Parathyroid adenoma (tissue), 2 donors: ENCODE measurements at regions not wholly inside any gene's neighbourhood (a gene's known extent, or its start where the extent isn't known, plus 50 kb on each side); places are given as distances from the start of the nearest gene placed in this dataset.

Experiments
- H2AFZ ChIP-seq: fragments of 300-600 bp; sonication (generic); one replicate; pipeline ENCODE4 v1.7.0; 2017; ENCODE audit warnings: antibody characterized with exemption, mild to moderate bottlenecking
- H3K27ac ChIP-seq: fragments of 300-600 bp; sonication (generic); one replicate; pipeline ENCODE4 v1.7.0; 2017
- H3K27me3 ChIP-seq: fragments of 300-600 bp; sonication (generic); one replicate; pipeline ENCODE4 v1.7.0; 2017; ENCODE audit warnings: low read length; ENCODE audit not compliant: control insufficient read depth, insufficient read depth
- H3K36me3 ChIP-seq: fragments of 300-600 bp; sonication (generic); one replicate; pipeline ENCODE4 v1.7.0; 2017; ENCODE audit warnings: low read length; ENCODE audit not compliant: control insufficient read depth, insufficient read depth
- H3K4me1 ChIP-seq: fragments of 300-600 bp; sonication (generic); one replicate; pipeline ENCODE4 v1.7.0; 2017; ENCODE audit warnings: control low read depth
- H3K4me2 ChIP-seq: fragments of 300-600 bp; sonication (generic); one replicate; pipeline ENCODE4 v1.7.0; 2017; ENCODE audit warnings: low read length
- H3K4me3 ChIP-seq: fragments of 300-600 bp; sonication (generic); one replicate; pipeline ENCODE4 v1.7.0; 2017; ENCODE audit warnings: low read depth, low read length
- H3K79me2 ChIP-seq: fragments of 300-600 bp; sonication (generic); one replicate; pipeline ENCODE4 v1.7.0; 2017; ENCODE audit warnings: control low read depth
- H3K9ac ChIP-seq: fragments of 300-600 bp; sonication (generic); one replicate; pipeline ENCODE4 v1.7.0; 2017; ENCODE audit warnings: mild to moderate bottlenecking
- H3K9me3 ChIP-seq: fragments of 300-600 bp; sonication (generic); one replicate; pipeline ENCODE4 v1.7.0; 2017; ENCODE audit warnings: low read length; ENCODE audit not compliant: control insufficient read depth
- TF ChIP-seq, protein P1 (sequence below): fragments of 300-600 bp; sonication (generic); IDR thresholded peaks from one replicate; pipeline ENCODE4 v1.7.0; 2017; ENCODE audit warnings: antibody characterized with exemption, mild to moderate bottlenecking
- donor health status: primary hyperparathyroidism.

DNA sequence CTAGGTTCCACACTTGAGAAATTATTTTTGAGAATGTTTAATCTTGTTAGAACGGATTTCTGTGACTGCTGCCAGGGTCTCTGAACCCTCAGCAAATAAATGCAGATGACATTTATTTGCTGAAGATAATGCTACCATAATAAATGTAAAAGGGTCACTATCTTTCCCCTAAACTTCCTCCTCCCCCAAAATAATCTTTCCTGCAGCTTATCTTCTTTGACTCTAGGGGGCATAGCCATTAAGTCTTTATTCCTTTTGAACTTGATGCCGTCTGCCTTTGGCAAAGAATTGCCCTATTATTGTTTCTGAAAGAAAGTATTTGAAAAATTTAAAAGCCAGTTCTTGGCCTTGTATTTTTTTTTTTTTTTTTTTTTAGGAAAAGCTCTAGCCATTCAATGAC lies 63.6 kb upstream of the ACSL3 start:
- Histone ChIP-seq H3K9ac (no peak overlapping the region), H3K4me3 (no peak overlapping the region), H3K9me3 (no peaks in the 10 kb centered on the region), H3K4me1 (peaks cover 28% of the 10 kb centered on the region), H3K36me3 (no peaks in the 10 kb centered on the region), H3K27ac (peak overlapping the region; percentile 29), H2AFZ (no peak overlapping the region), H3K27me3 (no peaks in the 10 kb centered on the region), H3K79me2 (peaks cover 3% of the 10 kb centered on the region), H3K4me2 (no peak overlapping the region)
- TF ChIP-seq, protein P1, sequence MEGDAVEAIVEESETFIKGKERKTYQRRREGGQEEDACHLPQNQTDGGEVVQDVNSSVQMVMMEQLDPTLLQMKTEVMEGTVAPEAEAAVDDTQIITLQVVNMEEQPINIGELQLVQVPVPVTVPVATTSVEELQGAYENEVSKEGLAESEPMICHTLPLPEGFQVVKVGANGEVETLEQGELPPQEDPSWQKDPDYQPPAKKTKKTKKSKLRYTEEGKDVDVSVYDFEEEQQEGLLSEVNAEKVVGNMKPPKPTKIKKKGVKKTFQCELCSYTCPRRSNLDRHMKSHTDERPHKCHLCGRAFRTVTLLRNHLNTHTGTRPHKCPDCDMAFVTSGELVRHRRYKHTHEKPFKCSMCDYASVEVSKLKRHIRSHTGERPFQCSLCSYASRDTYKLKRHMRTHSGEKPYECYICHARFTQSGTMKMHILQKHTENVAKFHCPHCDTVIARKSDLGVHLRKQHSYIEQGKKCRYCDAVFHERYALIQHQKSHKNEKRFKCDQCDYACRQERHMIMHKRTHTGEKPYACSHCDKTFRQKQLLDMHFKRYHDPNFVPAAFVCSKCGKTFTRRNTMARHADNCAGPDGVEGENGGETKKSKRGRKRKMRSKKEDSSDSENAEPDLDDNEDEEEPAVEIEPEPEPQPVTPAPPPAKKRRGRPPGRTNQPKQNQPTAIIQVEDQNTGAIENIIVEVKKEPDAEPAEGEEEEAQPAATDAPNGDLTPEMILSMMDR: peak; percentile 68

DNA sequence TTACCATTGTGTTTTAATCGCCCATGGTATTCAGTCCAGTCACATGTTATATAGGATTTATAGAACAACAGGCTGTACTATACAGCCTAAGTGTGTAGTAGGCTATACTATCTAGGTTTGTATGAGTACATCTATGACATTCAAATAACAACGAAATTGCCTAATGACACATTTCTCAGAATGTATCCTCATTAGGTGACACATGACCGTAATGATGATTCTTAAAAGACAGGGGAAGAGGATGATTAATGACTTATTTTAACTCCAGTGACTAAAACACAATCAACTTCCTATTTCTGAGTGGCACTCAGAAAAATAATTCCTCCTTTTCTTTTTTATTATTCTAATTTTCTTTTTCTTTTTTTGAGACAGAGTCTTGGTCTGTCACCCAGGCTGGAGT lies 63.0 kb upstream of the ACSL3 start:
- no peak overlapping the region for H3K4me2 ChIP-seq
- no peak overlapping the region for H3K27ac ChIP-seq
- H3K9ac ChIP-seq: no peak overlapping the region
- H3K36me3 ChIP-seq: no peaks in the 10 kb centered on the region
- no peaks in the 10 kb centered on the region for H3K9me3 ChIP-seq
- TF ChIP-seq, protein P1: no peak
- peaks cover 28% of the 10 kb centered on the region for H3K4me1 ChIP-seq
- no peak overlapping the region for H2AFZ ChIP-seq
- no peaks in the 10 kb centered on the region for H3K27me3 ChIP-seq
- no peak overlapping the region for H3K4me3 ChIP-seq
- H3K79me2 ChIP-seq: peaks cover 3% of the 10 kb centered on the region

DNA sequence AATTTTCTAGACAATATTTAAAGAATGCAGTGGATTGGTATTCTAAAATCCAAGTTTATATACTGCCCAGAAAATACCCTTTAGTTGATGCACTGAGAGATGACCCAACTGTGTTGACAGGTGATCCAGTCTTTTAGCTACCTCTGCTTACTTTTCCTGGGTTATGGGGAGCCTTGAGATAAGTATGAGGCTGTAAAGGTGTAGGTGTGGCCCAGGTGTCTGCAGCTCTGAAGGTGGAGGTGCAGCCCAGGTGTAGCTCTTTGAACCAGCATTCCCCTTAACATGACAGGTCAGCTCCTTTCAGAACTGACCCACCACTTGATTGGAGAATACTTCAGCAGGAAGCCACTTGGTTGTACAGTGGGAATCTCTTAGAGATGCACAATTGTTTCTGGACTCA lies 62.3 kb upstream of the ACSL3 start:
- Histone ChIP-seq H3K4me3 (no peak overlapping the region), H3K27ac (no peak overlapping the region), H3K4me1 (peaks cover 31% of the 10 kb centered on the region), H3K9me3 (no peaks in the 10 kb centered on the region), H3K79me2 (peaks cover 3% of the 10 kb centered on the region), H3K36me3 (no peaks in the 10 kb centered on the region), H3K9ac (no peak overlapping the region), H3K27me3 (no peaks in the 10 kb centered on the region), H3K4me2 (no peak overlapping the region), H2AFZ (peak overlapping the region; percentile 25)
- TF ChIP-seq, protein P1: no peak

DNA sequence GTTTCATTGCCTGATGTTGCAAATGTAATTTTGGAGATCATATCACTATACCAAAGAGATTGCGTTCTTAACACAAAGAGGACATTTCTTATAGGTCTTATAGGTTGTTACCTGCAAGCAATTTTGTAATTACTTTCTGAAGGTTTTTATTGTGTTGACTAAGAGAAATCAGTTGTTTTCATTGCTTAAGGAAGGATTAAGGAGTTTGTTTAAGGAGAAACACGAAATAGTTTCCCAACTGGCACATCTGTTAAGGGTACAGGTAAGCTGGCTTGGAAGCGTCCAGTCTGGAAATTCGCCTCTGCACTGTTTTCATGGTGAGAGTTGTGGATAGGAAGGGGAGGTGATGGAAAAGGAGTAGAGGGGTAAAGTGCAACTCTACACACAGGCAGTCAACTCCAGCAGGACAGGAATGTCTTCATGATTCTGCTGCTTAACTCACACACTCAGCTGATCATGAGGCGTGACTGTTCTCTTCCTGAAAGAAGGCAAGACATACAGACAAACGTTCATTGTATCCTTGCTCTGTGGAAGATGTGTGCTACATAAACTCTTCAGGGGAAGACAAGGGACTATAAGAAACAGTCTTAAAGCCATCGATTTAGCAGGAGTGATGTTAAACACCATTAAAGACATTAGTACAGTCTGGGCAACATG lies 61.4 kb upstream of the ACSL3 start:
- H3K27ac ChIP-seq: no peak overlapping the region
- H2AFZ ChIP-seq: peak overlapping the region; percentile 59
- no peak overlapping the region for H3K9ac ChIP-seq
- peaks cover 3% of the 10 kb centered on the region for H3K79me2 ChIP-seq
- no peaks in the 10 kb centered on the region for H3K9me3 ChIP-seq
- no peaks in the 10 kb centered on the region for H3K27me3 ChIP-seq
- H3K36me3 ChIP-seq: no peaks in the 10 kb centered on the region
- TF ChIP-seq, protein P1: no peak
- no peak overlapping the region for H3K4me3 ChIP-seq
- peaks cover 31% of the 10 kb centered on the region for H3K4me1 ChIP-seq
- H3K4me2 ChIP-seq: no peak overlapping the region
